K562 (cell line): ENCODE measurements at regions not wholly inside any gene's neighbourhood (a gene's known extent, or its start where the extent isn't known, plus 50 kb on each side); places are given as distances from the start of the nearest gene placed in this dataset.

Experiments used
- ATAC-seq: fragments of 200-7000 bp; cut with Tn5 transposase; 3 replicates; pipeline ENCODE4 v1.9.1; 2020; ENCODE audit warnings: moderate library complexity
- BruUV-seq: library from RNA; stranded (reverse); fragments of 400-500 nt; replicated peaks from 2 replicates; lab custom pipeline; 2021; lab: Mats Ljungman, UMichigan
- CTCF ChIA-PET: fragments of 300-600 bp; formaldehyde crosslinking; extraction: SDS; loops from one replicate; lab custom pipeline; 2021; ENCODE audit warnings: low intra/inter-chr PET ratio; lab: Yijun Ruan, JAX
- POLR2A ChIA-PET: fragments of 300-600, 350-650 bp; sonication (Branson Sonifier 250); formaldehyde crosslinking; extraction: SDS; loops from one replicate; lab custom pipeline; 2021; ENCODE audit warnings: antibody characterized with exemption, inconsistent platforms; lab: Yijun Ruan, JAX
- DNase-seq, 4 experiments: peaks; one replicate each; pipeline versions ENCODE4 v3.0.0 to v3.0.0-alpha.2; 2011 to 2018; ENCODE audit warnings: low spot score in 3 of 4, mixed read lengths in 3 of 4; ENCODE audit errors: extremely low read depth in 1 of 4
- FAIRE-seq: peaks from 2 replicates; lab custom pipeline; 2011; peaks lifted over from hg19 to GRCh38; lab: Jason Lieb, UNC
- H2AFZ ChIP-seq: 2 replicates; pipeline ENCODE4 v1.6.0; 2011; ENCODE audit warnings: low read depth, low read length, control low read depth, inconsistent platforms
- H3K27ac ChIP-seq: fragments of 200-600 bp; 3 replicates; pipeline ENCODE4 v1.8.0; 2011; ENCODE audit warnings: low read depth, mild to moderate bottlenecking, control low read depth, inconsistent platforms, low read length, moderate library complexity, mixed read lengths; ENCODE audit errors: extremely low read depth
- H3K27me3 ChIP-seq, 2 experiments: fragments of 300-600 bp in 1 of 2; 2 replicates in 1 of 2; 3 replicates in 1 of 2; pipeline versions ENCODE4 v1.6.0 to v1.8.0; 2011; ENCODE audit warnings: inconsistent platforms in 2 of 2, low read length in 2 of 2, mild to moderate bottlenecking in 1 of 2, mixed read lengths in 1 of 2, moderate library complexity in 1 of 2; ENCODE audit not compliant: control insufficient read depth in 2 of 2, insufficient read depth in 2 of 2
- H3K36me3 ChIP-seq: fragments of 300-600 bp; 3 replicates; pipeline ENCODE4 v1.8.0; 2011; ENCODE audit warnings: mild to moderate bottlenecking, low read length, inconsistent platforms; ENCODE audit not compliant: control insufficient read depth, insufficient read depth
- H3K4me1 ChIP-seq, 2 experiments: fragments of 200-600 bp in 1 of 2; replicated peaks in 1 of 2; 2 replicates in 1 of 2; 3 replicates in 1 of 2; pipeline versions ENCODE4 v1.5.1 to v1.8.0; 2011; ENCODE audit warnings: inconsistent platforms in 2 of 2, low read length in 2 of 2, mild to moderate bottlenecking in 1 of 2, mixed read lengths in 1 of 2, moderate library complexity in 1 of 2; ENCODE audit not compliant: control insufficient read depth in 2 of 2, insufficient read depth in 2 of 2
- H3K4me2 ChIP-seq: 2 replicates; pipeline ENCODE4 v1.6.1; 2011; ENCODE audit warnings: low read length, control low read depth, inconsistent platforms, mixed read lengths; ENCODE audit not compliant: insufficient read depth
- H3K4me3 ChIP-seq: fragments of 200-600 bp; sonication (generic), shearing (Covaris generic); 2 replicates; pipeline ENCODE4 v1.5.1; 2016; ENCODE audit warnings: control low read depth, inconsistent platforms
- H3K79me2 ChIP-seq: fragments of 200-600 bp; 3 replicates; pipeline ENCODE4 v1.8.0; 2011; ENCODE audit warnings: low read length, inconsistent platforms; ENCODE audit not compliant: control insufficient read depth, insufficient read depth
- H3K9ac ChIP-seq, 2 experiments: 2 replicates each; pipeline versions ENCODE4 v1.6.0 to v1.6.1; 2011; ENCODE audit warnings: low read depth in 2 of 2, low read length in 2 of 2, control low read depth in 1 of 2, inconsistent platforms in 1 of 2, mild to moderate bottlenecking in 1 of 2, mixed read lengths in 1 of 2; ENCODE audit not compliant: insufficient read depth in 1 of 2
- H3K9me1 ChIP-seq: one replicate; pipeline ENCODE4 v1.6.0; 2011; ENCODE audit warnings: inconsistent platforms, mild to moderate bottlenecking, low read length, moderate library complexity; ENCODE audit not compliant: control insufficient read depth, insufficient read depth
- H3K9me3 ChIP-seq: replicated peaks from 2 replicates; pipeline ENCODE4 v1.5.1; 2011; ENCODE audit warnings: low read depth, low read length, inconsistent platforms; ENCODE audit not compliant: control insufficient read depth, insufficient read depth
- H4K20me1 ChIP-seq: replicated peaks from 2 replicates; pipeline ENCODE4 v1.6.1; 2011; ENCODE audit warnings: low read length, inconsistent platforms, mixed read lengths; ENCODE audit not compliant: control insufficient read depth, insufficient read depth
- CBX3 ChIP-seq, 2 experiments: IDR thresholded peaks; 1 replicate in 1 of 2; 2 replicates in 1 of 2; pipeline ENCODE4 v1.6.1; 2012; ENCODE audit warnings: inconsistent platforms in 2 of 2, low read length in 2 of 2, borderline replicate concordance in 1 of 2, control low read depth in 1 of 2
- CEBPG ChIP-seq, 3 experiments: fragments of 200-800 bp in 1 of 3; sonication (Bioruptor generic) in 1 of 3; sonication (generic) in 1 of 3; formaldehyde crosslinking in 1 of 3; IDR thresholded peaks in 2 of 3; conservative IDR thresholded peaks in 1 of 3; 2 replicates each; pipeline versions ENCODE4 v1.6.1 to v1.8.0; 2016 to 2022; ENCODE audit warnings: missing compliant biosample characterization in 2 of 3, missing genetic modification characterization in 2 of 3, mild to moderate bottlenecking in 1 of 3, missing genetic modification reagents in 1 of 3
- EWSR1 ChIP-seq: fragments of 450-650 bp; IDR thresholded peaks from 2 replicates; pipeline ENCODE4 v1.6.1; 2018; ENCODE audit warnings: borderline replicate concordance, mild to moderate bottlenecking, low read depth, moderate library complexity; ENCODE audit not compliant: partially characterized antibody
- FOXK2 ChIP-seq, 2 experiments: fragments of 450-650 bp; IDR thresholded peaks in 1 of 2; conservative IDR thresholded peaks in 1 of 2; 2 replicates each; pipeline ENCODE4 v1.6.1; 2016; ENCODE audit warnings: low read depth in 2 of 2, mild to moderate bottlenecking in 1 of 2
- HEY1 ChIP-seq: fragments of 250-450 bp; sonication (Bioruptor Pico); IDR thresholded peaks from 2 replicates; pipeline ENCODE4 v1.5.0; 2020; ENCODE audit warnings: mild to moderate bottlenecking, moderate library complexity, borderline replicate concordance
- HNRNPL ChIP-seq: fragments of 200-400 bp; formaldehyde crosslinking; IDR thresholded peaks from 2 replicates; pipeline ENCODE4 v1.6.1; 2017; ENCODE audit warnings: low read depth, mild to moderate bottlenecking, low read length
- MBD2 ChIP-seq: sonication (generic); IDR thresholded peaks from 2 replicates; pipeline ENCODE4 v1.6.1; 2016; ENCODE audit warnings: low read depth, borderline replicate concordance
- MXI1 ChIP-seq: IDR thresholded peaks from 2 replicates; pipeline ENCODE4 v1.6.1; 2011; ENCODE audit warnings: low read depth, mild to moderate bottlenecking, improper control_type of control experiment, low read length
- STAT6 ChIP-seq: sonication (generic); formaldehyde crosslinking; IDR thresholded peaks from 2 replicates; pipeline ENCODE4 v1.8.1; 2023; ENCODE audit warnings: mild to moderate bottlenecking, missing genetic modification reagents
- TCF3 ChIP-seq: sonication (generic); formaldehyde crosslinking; IDR thresholded peaks from 2 replicates; pipeline ENCODE4 v1.4.0; 2020; ENCODE audit warnings: mild to moderate bottlenecking, missing genetic modification reagents
- TCFL5 ChIP-seq: fragments of 250-450 bp; sonication (Bioruptor Pico); conservative IDR thresholded peaks from 2 replicates; pipeline ENCODE4 v1.6.1; 2021; ENCODE audit warnings: mild to moderate bottlenecking, moderate library complexity, matching md5 sums
- THAP12 ChIP-seq: fragments of 250-450 bp; sonication (Bioruptor Pico); IDR thresholded peaks from 2 replicates; pipeline ENCODE4 v1.9.0; 2021; ENCODE audit warnings: mild to moderate bottlenecking, inconsistent platforms
- ZEB2 ChIP-seq: fragments of 450-650 bp; IDR thresholded peaks from 2 replicates; pipeline ENCODE4 v1.6.1; 2016
- ZNF512 ChIP-seq: IDR thresholded peaks from 2 replicates; pipeline ENCODE4 v1.6.1; 2016; ENCODE audit warnings: missing genetic modification characterization, missing compliant biosample characterization
- ZNF551 ChIP-seq: fragments of 250-450 bp; sonication (Bioruptor Pico); IDR thresholded peaks from 2 replicates; pipeline ENCODE4 v1.5.0; 2021; ENCODE audit warnings: mild to moderate bottlenecking, moderate library complexity
- ZSCAN32 ChIP-seq: fragments of 450-650 bp; formaldehyde crosslinking; IDR thresholded peaks from 2 replicates; pipeline ENCODE4 v1.4.0; 2020; ENCODE audit warnings: mild to moderate bottlenecking, moderate library complexity
- WGBS: fragments of 100-300 bp; shearing (Covaris generic); methylation state at CpG from one replicate; pipeline ENCODE4 v1.1.6; 2016; ENCODE audit warnings: low coverage, mixed read lengths; ENCODE audit not compliant: insufficient coverage; ENCODE audit errors: missing lambda C conversion rate; 5-methylcytosine and 5-hydroxymethylcytosine counted together
- in situ Hi-C: fragments of 300-500 bp; cut with MboI; formaldehyde crosslinking; loops from 4 replicates; pipeline ENCODE4 v1.15.0; 2018; ENCODE audit warnings: inconsistent platforms, mixed read lengths
- intact Hi-C: fragments of 100-400 bp; cut with micrococcal nuclease; formaldehyde crosslinking; loops from 2 replicates; pipeline ENCODE4 v1.14.2; 2022

GRCh38 chr9:108443019-108443633 is 412.7 kb downstream of the ACTL7B start:
- Histone ChIP-seq H4K20me1 (0 out of 2 replicates have a peak, but pooled peaks cover 2% of the 10 kb centered on the region), H3K9ac (no peak overlapping the region), H3K4me1 (no peaks in the 10 kb centered on the region), H3K27me3 (no peaks in the 10 kb centered on the region), H3K9me3 (no peaks in the 10 kb centered on the region), H3K27ac (no peak overlapping the region), H3K36me3 (no peaks in the 10 kb centered on the region), H3K4me2 (no peak overlapping the region), H3K79me2 (no peaks in the 10 kb centered on the region), H3K9me1 (no peaks in the 10 kb centered on the region), H2AFZ (no peak overlapping the region), H3K4me3 (no peak overlapping the region)
- POLR2A ChIA-PET = no interaction called here
- TF ChIP-seq ZSCAN32 (CRISPR knock-in tag) (no peak), HEY1 (CRISPR knock-in tag) (no peak), STAT6 (CRISPR knock-in tag) (no peak), THAP12 (CRISPR knock-in tag) (no peak), ZNF512 (tag) (no peak), MXI1 (no peak), FOXK2 (conservative IDR thresholded peaks at IDR 0.05 in 1 of 2, IDR thresholded peaks at IDR 0.05 in 1 of 2; ENCODE audit: low read depth in 2 of 2) (no peak), CBX3 (IDR thresholded peaks at IDR 0.05; ENCODE audit: borderline replicate concordance in 1 of 2, low read length in 2 of 2) (no peak), MBD2 (no peak), EWSR1 (no peak), HNRNPL (no peak), TCF3 (CRISPR knock-in tag) (no peak), ZNF551 (CRISPR knock-in tag) (no peak), CEBPG (CRISPR knock-in tag; IDR thresholded peaks at IDR 0.05) (no peak), CEBPG (tag; conservative IDR thresholded peaks at IDR 0.05 in 1 of 2, IDR thresholded peaks at IDR 0.05 in 1 of 2) (no peak), TCFL5 (no peak), ZEB2 (no peak)
- FAIRE-seq (no peak), ATAC-seq (no peak), DNase-seq (no peak)
- BruUV-seq = no TSS peak
- WGBS = 0% methylated on average over 6 of the region's 6 CpGs
- CTCF ChIA-PET = no interaction called here
- in situ Hi-C loops (no loop called here), intact Hi-C loops (no loop called here)
